DND-41 (cell line): ENCODE measurements at regions not wholly inside any gene's neighbourhood (a gene's known extent, or its start where the extent isn't known, plus 50 kb on each side); places are given as distances from the start of the nearest gene placed in this dataset.

ENCODE experiments used
- CTCF ChIP-seq: IDR thresholded peaks from 2 replicates; pipeline ENCODE4 v1.5.1; 2012; ENCODE audit warnings: borderline replicate concordance, low read length, moderate library complexity, mild to moderate bottlenecking; ENCODE audit not compliant: poor library complexity, severe bottlenecking; ENCODE audit errors: extremely low read depth
- EZH2 ChIP-seq: IDR thresholded peaks from 3 replicates; pipeline ENCODE4 v1.6.1; 2012; ENCODE audit warnings: borderline replicate concordance, low read depth, mild to moderate bottlenecking, moderate library complexity, low read length, inconsistent platforms; ENCODE audit not compliant: severe bottlenecking

- no peak for TF ChIP-seq CTCF
- TF ChIP-seq EZH2, result no peak
Measured at GRCh38 chr12:75947156-75947723, 84.3 kb downstream of the PHLDA1 start.
